IPS-NIHi11 (cell line): ENCODE measurements at regions not wholly inside any gene's neighbourhood (a gene's known extent, or its start where the extent isn't known, plus 50 kb on each side); places are given as distances from the start of the nearest gene placed in this dataset.

Experiments
- DNase-seq: peaks from one replicate; pipeline ENCODE4 v3.0.0; 2012; ENCODE audit warnings: mixed read lengths, low spot score

DNA sequence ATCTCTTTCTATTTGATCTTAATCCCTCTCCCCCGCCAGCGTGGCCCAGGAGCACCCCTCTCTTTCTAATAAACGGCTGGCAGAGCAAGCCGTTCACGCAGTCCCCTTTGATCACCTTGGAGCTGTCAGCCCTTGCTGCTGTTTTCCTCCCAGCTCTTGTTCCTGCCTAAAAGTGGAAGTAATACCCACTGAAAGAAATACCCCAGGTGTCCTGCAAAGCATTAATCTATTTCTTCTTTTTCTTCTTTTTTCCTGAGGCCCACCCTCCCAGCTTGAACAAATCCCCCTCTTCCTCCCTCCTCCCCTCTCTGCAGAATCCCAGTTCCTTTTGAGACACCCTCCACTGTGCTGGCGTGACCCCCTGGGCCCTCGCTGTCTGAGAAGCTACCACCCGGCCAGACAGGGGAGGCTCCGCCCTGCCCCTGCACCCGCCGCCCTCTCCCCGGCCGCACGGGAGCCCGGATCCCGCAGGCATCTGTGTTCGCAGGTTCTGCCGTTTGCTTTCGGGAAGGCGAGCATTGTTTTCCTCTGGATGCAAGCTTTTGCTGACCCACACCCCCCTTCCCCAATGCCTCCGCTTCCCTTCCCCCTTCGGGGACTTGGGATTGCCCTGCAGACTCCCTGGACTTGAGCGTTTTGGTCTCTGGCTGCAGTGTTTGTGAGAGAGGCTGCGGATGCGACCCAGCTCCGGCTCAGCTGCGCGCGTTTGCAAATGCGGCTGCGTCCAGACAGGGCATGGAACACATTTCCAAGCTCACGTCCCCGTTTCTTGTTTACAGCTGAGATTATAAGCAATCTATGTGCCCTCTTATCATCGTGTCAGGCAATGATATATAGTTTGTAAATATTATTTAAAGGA, 631.5 kb downstream of the NYAP2 start:
- peak; percentile 84 for DNase-seq

DNA sequence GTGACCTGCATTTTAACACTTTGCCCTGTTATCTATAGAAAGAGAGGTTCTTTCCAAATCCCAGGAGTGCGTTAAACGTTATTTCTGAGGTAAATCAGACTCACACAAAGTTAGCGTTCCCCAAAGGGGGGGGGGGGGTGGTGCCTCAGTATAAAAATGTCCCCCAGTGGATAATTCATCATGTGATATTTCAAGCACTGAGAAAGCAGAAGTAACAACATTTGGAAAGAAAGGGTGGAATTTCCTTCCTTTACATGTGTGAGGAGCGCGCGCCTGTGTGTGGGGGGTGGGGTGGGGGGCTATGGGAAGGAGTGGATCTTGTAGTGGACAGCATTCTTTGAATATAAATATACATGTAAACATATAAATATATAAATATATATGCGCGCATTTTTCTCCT, 630.9 kb downstream of the NYAP2 start:
- no peak for DNase-seq

DNA sequence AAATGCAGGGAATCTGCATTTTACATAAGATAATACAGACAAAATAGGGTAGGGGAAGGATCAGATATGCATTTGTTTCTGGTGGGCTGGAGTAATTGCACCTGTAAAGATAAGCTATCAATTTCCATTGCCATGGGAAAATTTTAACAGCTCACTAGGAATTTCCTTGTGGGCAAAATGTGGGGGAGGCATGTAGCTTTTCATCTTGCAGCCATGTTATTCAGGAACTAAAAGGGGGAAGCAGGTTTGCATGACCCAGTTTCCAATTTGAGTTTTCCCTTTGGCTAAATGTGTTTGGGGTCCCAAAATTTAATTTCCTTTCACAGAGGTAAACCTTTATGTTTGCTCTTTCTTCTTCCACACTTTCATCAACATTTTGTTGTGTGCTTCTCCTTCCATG, 624.4 kb downstream of the NYAP2 start:
- DNase-seq = no peak

DNA sequence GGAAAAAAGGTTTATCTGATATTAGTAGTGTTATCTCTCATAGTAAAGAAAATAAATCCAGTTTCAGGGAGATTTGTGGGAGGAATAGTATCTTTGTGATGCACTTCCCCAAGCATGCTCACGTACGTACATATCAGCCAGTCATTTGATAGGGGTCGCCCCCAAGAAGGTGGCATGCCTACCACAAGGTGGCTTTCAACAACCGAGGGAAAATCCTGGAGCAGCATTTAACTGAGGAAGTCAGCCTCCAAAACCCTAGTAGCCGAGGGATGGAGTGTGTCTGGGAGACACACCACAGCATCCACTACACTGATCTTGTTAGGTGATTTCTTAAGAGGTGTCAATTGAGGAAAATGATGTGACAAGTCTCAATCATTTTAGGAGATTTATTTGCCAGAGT, 623.9 kb downstream of the NYAP2 start:
- DNase-seq = peak; percentile 29

DNA sequence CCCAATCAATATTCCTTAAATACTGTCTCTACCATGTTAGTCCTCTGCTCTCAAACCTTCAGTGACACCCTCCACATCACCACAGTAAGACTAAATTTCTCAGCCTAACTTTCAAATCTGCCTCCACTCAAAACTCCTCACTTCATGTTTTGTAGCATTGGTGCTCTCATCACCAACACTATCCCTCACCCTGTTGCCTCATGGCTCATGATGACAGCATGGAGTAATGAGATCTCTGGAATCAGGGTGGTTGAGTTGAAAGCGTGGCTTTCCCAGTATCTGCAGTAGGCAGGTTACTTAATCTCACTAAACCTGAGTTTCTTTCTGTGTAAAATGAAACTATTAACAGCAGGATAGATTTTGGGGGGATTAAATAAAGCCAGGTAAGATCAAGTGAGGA, 621.4 kb downstream of the NYAP2 start:
- no peak for DNase-seq

DNA sequence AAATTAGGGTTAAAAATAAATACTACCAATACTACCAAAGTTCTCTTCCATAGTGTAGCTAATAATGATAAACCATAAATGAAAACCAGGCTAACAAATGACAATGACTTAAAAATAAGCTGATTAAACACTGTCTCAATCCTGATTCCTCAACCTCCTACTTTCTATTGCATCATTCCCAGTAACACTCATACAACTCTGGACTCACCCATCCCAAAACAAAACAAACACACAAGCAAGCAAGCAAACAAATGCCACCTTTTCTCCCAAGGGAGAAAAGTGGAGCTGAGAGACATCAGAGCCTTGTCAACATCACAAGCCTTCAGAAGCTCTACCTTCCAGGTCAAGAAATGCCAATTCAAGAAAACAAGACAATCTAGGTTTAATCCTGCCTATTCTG, 620.7 kb downstream of the NYAP2 start:
- no peak for DNase-seq

DNA sequence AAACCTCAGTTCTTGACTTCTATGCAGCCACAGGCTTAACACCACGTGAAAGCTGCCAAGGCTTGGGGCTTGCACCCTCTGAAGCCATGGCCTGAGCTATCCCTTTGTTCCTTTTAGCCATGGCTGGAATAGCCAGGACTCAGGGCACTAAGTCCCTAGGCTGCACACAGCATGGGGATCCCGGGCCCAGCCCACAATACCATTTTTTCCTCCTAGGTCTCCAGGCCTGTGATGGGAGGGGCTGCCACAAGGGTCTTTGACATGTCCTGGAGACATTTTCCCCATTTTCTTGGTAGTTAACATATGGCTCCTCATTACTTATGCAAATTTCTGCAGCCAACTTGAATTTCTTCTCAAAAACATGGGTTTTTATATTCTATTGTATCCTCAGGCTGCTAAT, 619.1 kb downstream of the NYAP2 start:
- no peak for DNase-seq

DNA sequence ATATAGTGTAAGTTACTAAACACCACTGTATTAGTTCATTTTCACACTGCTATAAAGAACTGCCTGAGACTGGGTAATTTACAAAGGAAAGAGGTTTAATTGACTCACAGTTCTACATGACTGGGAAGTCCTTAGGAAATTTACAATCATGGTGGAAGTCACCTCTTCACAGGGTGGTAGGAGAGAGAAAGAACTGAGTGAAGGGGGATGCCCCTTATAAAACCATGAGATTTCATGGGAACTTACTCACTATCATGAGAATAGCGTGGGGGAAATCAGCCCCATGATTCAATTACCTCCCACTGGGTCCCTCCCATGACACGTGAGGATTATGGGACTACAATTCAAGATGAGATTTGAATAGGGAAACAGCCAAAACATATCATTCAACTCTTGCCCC, 618.0 kb downstream of the NYAP2 start:
- no peak for DNase-seq

DNA sequence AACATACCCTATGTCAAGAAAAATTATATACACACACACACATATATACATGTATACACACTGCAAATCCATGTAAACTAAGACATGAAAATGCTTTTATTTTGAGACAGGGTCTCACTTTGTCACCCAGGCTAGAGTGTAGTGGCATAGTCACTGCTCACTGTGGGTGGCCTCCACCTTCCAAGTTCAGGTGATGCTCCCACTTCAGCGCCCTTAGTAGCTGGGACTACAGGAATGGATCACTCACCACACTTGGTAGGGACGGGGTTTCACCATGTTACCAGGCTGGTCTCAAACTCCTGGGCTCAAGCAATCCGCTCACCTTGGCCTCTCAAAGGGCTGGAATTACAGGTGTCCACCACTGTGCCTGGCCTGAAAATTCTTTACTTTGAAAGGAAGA, 617.6 kb downstream of the NYAP2 start:
- no peak for DNase-seq

DNA sequence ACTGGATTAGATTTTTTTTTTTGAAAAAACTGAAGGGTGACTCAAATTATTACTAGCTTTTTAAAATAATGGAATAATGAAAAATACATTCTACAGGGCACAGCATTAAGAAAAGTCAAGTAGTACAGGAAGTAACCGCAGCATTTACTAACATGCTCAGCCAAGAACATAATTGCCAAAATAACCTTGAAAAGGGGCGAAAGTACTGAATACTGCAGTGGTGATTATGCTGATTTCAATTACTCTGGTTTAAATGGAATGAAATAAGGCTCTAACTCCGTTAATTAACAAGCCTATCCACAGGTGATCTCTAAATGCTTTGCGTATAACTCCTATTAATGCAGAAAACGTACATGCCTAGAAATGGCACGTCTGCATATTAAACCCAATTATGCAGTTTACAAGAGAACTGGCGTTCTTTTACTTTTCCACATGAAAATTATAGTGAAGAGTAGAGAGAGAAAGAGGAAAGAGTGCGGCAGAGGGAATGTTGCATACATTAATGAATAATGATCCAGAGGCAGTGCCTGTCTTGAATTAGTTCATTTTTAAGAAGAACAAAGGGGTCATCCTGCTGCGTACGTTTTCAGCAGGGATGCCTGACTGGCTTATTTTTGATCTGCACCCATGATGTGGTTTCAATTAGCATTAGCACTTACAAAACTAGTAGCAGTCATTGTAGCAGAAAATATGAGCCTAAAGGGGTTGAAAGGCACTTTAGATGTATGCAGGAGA, 612.4 kb downstream of the NYAP2 start:
- DNase-seq = no peak

DNA sequence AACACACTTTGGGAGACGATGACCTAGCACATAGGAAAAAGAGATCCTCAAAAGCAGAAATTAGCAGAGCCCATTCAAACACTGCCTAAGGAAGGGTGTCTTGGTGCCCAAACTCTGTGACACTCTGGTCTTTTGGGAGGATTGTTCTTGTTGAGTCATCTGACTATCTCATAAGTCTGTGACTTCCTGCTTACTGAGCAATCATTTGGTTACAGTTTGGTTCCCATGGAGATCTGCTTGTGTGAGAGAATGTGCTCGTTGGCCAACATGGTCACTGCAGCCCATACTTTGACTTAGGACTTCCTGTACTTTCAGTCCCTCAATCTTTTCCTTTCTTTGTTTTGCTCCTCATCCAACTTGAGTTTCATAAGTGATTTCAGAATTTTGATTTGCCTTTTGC, 602.9 kb downstream of the NYAP2 start:
- peak; percentile 6 for DNase-seq

DNA sequence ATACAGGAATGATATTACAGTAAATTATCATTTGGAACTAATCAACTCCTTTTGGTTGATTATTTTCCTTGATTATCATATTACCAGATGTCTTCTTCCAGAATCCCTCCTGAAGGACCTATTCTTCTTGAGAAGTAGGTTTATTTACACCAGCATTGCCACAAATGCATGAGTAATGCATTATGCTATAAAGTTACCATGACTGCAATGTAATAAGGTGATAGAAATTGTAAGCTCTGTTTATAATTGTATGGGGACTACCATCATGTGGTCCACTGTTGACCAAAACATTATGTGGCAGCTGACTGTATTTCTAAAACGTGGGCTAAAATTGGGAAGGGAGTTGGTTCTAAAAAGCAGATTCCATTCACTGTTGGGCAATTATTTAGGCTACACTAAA, 602.2 kb downstream of the NYAP2 start:
- DNase-seq = no peak

DNA sequence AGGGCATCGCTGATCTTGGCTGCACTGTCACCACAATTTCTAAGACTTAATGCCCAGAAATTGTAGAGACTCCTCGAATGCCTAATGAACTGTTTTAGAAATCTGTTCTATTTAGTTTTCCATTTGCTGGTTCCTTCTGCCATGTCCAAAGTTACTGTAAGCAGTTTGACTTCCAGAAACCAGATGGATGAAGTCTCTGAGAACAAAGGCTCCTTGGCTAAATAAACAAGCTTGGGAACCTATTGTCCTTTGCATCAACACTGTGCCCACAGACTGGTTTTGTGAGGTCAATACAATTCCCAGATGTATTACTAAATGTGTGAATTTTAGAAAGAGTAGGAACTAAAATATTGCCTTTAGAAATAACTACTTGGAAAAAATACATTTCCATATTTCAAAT, 600.2 kb downstream of the NYAP2 start:
- no peak for DNase-seq

DNA sequence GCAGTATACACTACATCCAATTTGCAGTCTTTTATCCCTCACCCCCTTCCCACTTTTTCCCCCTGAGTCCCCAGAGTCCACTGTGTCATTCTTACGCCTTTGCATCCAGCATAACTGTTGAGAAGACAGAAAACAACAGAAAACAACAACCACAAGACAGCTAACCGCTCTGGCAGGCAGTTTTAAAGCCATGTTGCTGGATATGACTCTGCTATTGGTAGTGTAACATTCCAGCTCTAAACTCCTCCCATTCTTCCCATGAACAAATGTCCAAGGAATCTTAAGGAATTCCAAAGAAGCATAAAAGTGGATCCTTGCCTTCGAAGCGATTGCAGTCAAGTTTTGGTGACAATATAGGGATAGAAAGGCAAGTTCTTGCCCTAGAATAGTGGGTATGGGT, 599.1 kb downstream of the NYAP2 start:
- no peak for DNase-seq

DNA sequence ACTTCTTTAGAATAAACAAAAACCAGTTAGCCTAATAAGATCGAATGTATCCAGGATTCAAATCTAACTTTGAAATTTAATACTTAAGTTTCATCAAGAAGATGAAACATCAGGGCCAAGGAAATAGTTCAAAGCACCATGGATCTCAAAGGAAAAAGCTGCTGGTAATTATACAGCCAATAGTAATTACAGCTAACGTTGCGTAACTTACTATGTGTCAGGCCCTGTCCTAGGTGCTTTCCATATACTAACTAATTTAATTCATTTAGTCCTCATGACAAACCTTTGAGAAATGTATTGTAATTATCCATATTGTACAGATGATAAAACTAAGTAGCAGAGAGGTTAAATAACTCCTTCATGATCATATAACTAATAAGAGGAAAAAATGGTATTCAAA, 598.6 kb downstream of the NYAP2 start:
- DNase-seq = no peak

DNA sequence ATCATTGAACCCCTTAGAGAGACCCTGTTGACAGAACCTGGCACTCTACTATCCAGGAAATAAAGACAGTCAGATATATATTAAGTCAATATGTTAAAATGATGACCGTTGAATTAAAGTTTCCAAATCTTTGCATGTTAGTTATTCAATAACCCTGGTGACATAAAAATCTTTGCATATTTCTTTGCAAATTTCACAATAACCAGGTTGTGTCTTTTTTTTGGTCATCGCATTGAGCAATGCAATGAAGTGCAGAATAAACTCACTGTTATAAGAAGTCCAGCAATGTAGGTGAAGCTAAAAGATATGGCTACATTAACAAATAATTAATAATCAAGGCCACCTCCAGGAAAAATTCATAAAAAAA, 596.9 kb downstream of the NYAP2 start:
- no peak for DNase-seq

DNA sequence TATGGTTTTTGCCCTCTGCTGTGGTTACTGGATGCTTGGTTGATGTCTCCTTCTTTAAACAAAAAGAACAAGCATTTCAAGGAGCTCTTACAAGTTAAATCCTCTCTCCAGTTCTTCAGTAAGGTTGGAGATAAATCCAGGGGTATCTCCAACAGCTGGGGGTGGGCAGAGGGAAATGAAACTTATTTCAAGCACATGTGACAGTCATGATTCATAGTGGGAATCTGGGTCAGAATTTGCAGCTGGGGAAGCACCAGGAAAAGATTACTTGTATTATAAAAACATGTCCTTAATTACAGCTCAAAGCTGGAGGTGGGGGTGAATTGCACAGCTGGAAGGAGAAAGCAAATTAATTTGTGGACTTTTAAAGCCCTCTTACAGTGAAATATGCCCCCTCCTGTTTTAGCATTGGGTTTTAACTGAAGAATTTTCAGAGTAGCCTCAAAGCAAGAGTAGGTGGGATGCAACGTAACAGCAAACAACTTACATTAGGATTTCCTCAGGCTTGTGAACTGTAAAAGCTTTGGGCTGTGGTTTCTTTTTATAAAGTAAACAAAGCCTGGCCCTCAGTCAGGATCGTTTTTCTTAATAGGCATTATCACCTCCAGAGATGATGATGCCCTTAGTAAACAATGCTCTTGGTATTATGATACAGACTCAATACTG, 596.4 kb downstream of the NYAP2 start:
- DNase-seq = no peak

DNA sequence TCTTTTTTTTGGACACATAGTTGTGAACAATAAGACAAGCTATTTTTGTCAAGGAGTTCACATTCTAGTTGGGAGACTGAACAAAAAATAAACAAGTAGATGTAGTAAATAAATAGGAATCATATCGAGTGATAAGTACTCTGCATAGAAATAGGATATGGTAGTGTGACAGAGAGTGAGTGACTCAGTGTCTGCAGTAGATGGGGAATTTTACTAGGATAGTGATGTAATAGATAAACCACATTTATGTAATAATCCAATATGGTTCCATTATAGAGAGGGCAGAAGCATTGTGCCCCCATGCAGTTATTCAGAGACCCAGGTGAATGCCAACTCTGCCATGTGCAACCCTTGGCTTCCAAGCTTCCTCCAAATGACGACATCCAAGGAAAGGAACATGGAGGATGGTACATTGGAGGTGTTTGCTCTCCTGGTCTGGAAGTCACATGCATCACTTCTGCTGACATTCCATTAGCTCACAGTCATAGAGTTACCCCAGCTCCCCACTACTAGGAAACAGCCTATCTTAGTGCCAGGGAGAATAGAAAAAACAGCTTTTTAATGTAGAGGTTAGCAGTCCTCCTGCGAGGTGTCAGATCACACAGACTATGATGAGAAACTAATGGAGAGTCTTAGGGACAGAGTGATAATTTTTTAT, 595.4 kb downstream of the NYAP2 start:
- no peak for DNase-seq

DNA sequence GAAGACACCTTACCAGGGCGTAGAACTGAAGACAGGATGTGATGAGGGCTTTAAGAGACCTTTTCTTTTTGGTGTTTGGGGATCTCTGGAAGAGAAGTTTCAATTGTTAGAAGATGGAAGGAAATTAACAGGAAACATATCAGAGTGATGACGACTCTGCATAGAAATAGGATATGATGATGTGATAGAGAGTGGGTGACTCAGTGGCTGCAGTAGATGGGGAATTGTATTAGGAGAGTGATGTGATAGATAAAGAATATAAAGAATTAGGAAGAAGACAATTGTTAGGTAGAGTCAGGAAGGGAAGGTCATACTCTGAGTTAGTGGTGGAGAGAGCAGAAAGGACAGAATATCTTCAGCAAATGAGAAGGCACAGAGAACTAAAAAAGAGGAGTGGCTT, 593.9 kb downstream of the NYAP2 start:
- DNase-seq = no peak

DNA sequence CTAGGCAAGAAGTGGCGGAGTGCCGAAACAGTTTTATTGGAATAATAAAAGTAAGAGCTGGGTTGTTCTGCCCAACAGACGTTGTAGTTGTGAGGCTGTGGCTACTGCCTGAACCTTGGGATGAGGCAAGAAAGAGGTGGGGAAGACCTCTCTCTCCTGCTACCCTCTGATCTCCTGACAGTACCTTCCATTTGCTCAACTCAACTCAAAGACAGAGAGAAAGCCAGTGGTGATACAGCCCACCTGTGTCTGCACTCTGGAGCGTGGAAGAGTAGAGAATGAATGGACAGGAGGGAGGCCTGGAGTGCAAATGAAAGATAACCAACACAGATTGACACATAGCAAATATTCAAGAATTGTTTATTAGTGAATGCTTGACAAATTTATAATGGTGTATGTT, 590.3 kb downstream of the NYAP2 start:
- no peak for DNase-seq

DNA sequence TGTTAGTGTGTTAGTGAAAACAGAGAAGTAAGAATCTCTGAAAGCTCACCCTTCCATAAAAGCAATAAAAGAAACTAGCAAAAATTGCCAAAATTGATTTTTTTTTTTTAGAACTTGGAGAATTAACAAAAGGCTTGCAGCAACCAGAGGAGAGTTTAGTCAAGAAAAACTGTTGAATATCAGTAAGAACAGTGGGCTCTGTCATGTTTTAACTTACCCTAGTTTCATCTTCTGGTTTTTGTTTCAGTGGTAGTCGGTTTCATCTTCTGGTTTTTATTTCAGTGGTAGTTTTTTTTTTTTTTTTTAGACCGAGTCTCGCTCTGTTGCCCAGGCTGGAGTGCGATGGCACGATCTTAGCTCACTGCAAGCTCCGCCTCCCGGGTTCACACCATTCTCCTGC, 580.9 kb downstream of the NYAP2 start:
- DNase-seq = no peak

DNA sequence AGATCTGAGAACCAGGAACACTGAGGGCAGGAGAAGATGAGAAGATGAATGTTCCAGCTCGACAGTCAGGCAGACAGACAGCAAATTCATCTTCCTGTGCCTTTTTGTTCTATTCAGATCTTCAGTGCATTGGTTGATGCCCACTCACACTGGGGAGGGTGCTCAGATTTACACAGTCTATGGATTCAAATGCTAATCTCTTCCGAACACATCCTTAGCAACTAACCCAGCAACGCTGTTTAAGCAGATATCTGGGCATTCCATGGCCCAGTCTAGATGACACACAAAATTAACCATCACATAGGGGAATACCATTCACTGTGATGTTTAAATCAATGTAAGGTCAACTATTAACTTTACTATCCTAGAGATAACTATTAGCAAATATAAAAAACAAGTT, 571.9 kb downstream of the NYAP2 start:
- no peak for DNase-seq

DNA sequence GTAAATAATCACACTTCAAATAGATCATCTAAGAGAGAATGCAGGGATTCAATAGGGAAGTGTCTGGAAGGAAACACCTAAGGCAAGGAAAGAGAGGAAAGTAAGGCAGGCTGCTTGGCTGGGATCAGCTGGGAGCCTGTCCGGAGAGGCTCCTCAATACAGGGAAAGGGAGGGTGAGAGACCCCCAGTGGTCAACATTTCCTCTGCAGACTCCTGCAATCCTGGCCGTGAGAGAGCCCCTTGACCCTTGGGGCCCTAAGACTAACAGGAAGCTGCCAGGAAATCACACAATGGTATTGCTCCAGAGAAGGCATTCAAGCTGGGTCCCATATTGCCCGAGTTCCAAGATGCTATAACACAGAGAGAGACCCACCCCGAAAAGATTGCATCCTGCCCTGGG, 549.4 kb downstream of the NYAP2 start:
- peak; percentile 25 for DNase-seq
